Jurkat, Clone E6-1 (cell line): ENCODE measurements at regions not wholly inside any gene's neighbourhood (a gene's known extent, or its start where the extent isn't known, plus 50 kb on each side); places are given as distances from the start of the nearest gene placed in this dataset.
"Not testable (repeated sequence)": the region's sequence is repeated elsewhere in the genome, so short reads cannot be mapped to it uniquely, and the experiment has no call there.

ENCODE experiments used
- DNase-seq: peaks from one replicate; pipeline ENCODE4 v3.0.0-alpha.2; 2011; ENCODE audit warnings: low read depth, low spot score
- H3K4me3 ChIP-seq: 2 replicates; pipeline ENCODE4 v1.5.1; 2011; ENCODE audit warnings: mild to moderate bottlenecking, low read length, control low read depth, moderate library complexity

- H3K4me3 ChIP-seq, result no peak overlapping the region
Observed at GRCh38 chr11:41666951-41667653, 207.7 kb upstream of the LRRC4C start.

GRCh38 chr11:41675205-41675604 lies 215.8 kb upstream of the LRRC4C start:
- DNase-seq, result no peak
- H3K4me3 ChIP-seq, result no peak overlapping the region

More at GRCh38 chr11:41666951-41667653, 207.7 kb upstream of the LRRC4C start:
- no peak for DNase-seq

- no peak for DNase-seq
Observed at GRCh38 chr11:41713030-41713429, 253.6 kb upstream of the LRRC4C start.

GRCh38 chr11:41714101-41714500 lies 254.6 kb upstream of the LRRC4C start:
- DNase-seq, result no peak

More at GRCh38 chr11:41713030-41713429, 253.6 kb upstream of the LRRC4C start:
- H3K4me3 ChIP-seq, result no peak overlapping the region

GRCh38 chr11:41716862-41717261 lies 257.4 kb upstream of the LRRC4C start:
- no peak for DNase-seq

More at GRCh38 chr11:41714101-41714500, 254.6 kb upstream of the LRRC4C start:
- no peak overlapping the region for H3K4me3 ChIP-seq

GRCh38 chr11:41720761-41721160 lies 261.3 kb upstream of the LRRC4C start:
- no peak overlapping the region for H3K4me3 ChIP-seq
- DNase-seq, result no peak

More at GRCh38 chr11:41716862-41717261, 257.4 kb upstream of the LRRC4C start:
- H3K4me3 ChIP-seq, result no peak overlapping the region

GRCh38 chr11:41728161-41728560 lies 268.7 kb upstream of the LRRC4C start:
- not testable (repeated sequence) for DNase-seq, H3K4me3 ChIP-seq

GRCh38 chr11:41775296-41775695 lies 315.8 kb upstream of the LRRC4C start:
- no peak for DNase-seq

GRCh38 chr11:41779401-41779960 lies 320.0 kb upstream of the LRRC4C start:
- no peak for DNase-seq
- no peak overlapping the region for H3K4me3 ChIP-seq

More at GRCh38 chr11:41775296-41775695, 315.8 kb upstream of the LRRC4C start:
- H3K4me3 ChIP-seq, result no peak overlapping the region

GRCh38 chr11:41781441-41781840 lies 322.0 kb upstream of the LRRC4C start:
- no peak overlapping the region for H3K4me3 ChIP-seq

GRCh38 chr11:41784513-41785335 lies 325.3 kb upstream of the LRRC4C start:
- no peak overlapping the region for H3K4me3 ChIP-seq
- no peak for DNase-seq

More at GRCh38 chr11:41781441-41781840, 322.0 kb upstream of the LRRC4C start:
- DNase-seq, result no peak

- H3K4me3 ChIP-seq, result no peak overlapping the region
- no peak for DNase-seq
Observed at GRCh38 chr11:41786087-41786486, 326.6 kb upstream of the LRRC4C start.

GRCh38 chr11:41788177-41788576 lies 328.7 kb upstream of the LRRC4C start:
- DNase-seq, result no peak
- H3K4me3 ChIP-seq, result no peak overlapping the region

- no peak overlapping the region for H3K4me3 ChIP-seq
- no peak for DNase-seq
Observed at GRCh38 chr11:41789376-41789775, 329.9 kb upstream of the LRRC4C start.

- no peak for DNase-seq
- no peak overlapping the region for H3K4me3 ChIP-seq
Observed at GRCh38 chr11:41795004-41795403, 335.6 kb upstream of the LRRC4C start.

- no peak overlapping the region for H3K4me3 ChIP-seq
- no peak for DNase-seq
Observed at GRCh38 chr11:41799754-41800153, 340.3 kb upstream of the LRRC4C start.

- DNase-seq, result no peak
- H3K4me3 ChIP-seq, result no peak overlapping the region
Observed at GRCh38 chr11:41803895-41804294, 344.4 kb upstream of the LRRC4C start.

- H3K4me3 ChIP-seq, result no peak overlapping the region
- DNase-seq, result no peak
Observed at GRCh38 chr11:41816396-41816795, 356.9 kb upstream of the LRRC4C start.

GRCh38 chr11:41824287-41824686 lies 364.8 kb upstream of the LRRC4C start:
- H3K4me3 ChIP-seq, DNase-seq: not testable (repeated sequence)

GRCh38 chr11:41826085-41826484 lies 366.6 kb upstream of the LRRC4C start:
- DNase-seq, result no peak
- H3K4me3 ChIP-seq, result no peak overlapping the region
